ENCODE measurements at regions not wholly inside any gene's neighbourhood (a gene's known extent, or its start where the extent isn't known, plus 50 kb on each side); places are given as distances from the start of the nearest gene placed in this dataset.

GRCh38 chr13:76293751-76294150 lies 592.5 kb downstream of the KCTD12 start:
- TF ChIP-seq EZH2phosphoT487 (IDR thresholded peaks at IDR 0.05; ENCODE audit: insufficient read depth, low read depth) (no peak), EZH2 (IDR thresholded peaks at IDR 0.05; ENCODE audit: insufficient read depth, poor library complexity, severe bottlenecking) (no peak)

GRCh38 chr13:76293346-76293745 lies 592.9 kb downstream of the KCTD12 start:
- H2AFZ ChIP-seq: no peak overlapping the region
- peak overlapping the region; percentile 8; the same call in 1 of the 2 replicates for H3K4me3 ChIP-seq
- in situ Hi-C loops (cut with MboI): no loop called here
- H3K4me1 ChIP-seq (ENCODE audit: insufficient read depth): peaks cover 10% of the 10 kb centered on the region
- no peak overlapping the region for H3K9ac ChIP-seq
- peak overlapping the region; percentile 58 for H3K27ac ChIP-seq
- no peaks in the 10 kb centered on the region for H4K20me1 ChIP-seq (ENCODE audit: insufficient read depth)
- H3K4me2 ChIP-seq (ENCODE audit: unreplicated experiment): peak overlapping the region; percentile 45
- H3K27me3 ChIP-seq (replicated peaks; ENCODE audit: insufficient read depth): 0 out of 2 replicates have a peak, but pooled peaks cover 7% of the 10 kb centered on the region
- peak; percentile 66 for DNase-seq
- WGBS, 2 experiments (ENCODE audit: low coverage in 1 of 2, low lambda C conversion rate in 2 of 2, missing lambda C conversion rate in 2 of 2): 0% methylated on average over 1 of the region's 1 CpG
- H3K9me3 ChIP-seq (ENCODE audit: low read depth): no peaks in the 10 kb centered on the region
- H3K36me3 ChIP-seq (ENCODE audit: low read depth): no peaks in the 10 kb centered on the region
- no peaks in the 10 kb centered on the region for H3K79me2 ChIP-seq (ENCODE audit: insufficient read depth)
- H3K9me2 ChIP-seq (ENCODE audit: insufficient read depth): no peaks in the 10 kb centered on the region
- TF ChIP-seq EZH2phosphoT487 (IDR thresholded peaks at IDR 0.05; ENCODE audit: insufficient read depth, low read depth) (no peak), EZH2 (IDR thresholded peaks at IDR 0.05; ENCODE audit: insufficient read depth, poor library complexity, severe bottlenecking) (no peak)
- peaks cover 7% of the 10 kb centered on the region; the same call in 1 of the 2 replicates for H3F3A ChIP-seq (ENCODE audit: insufficient read depth)

More at GRCh38 chr13:76293751-76294150, 592.5 kb downstream of the KCTD12 start:
- 0 out of 2 replicates have a peak, but pooled peaks cover 7% of the 10 kb centered on the region for H3K27me3 ChIP-seq (replicated peaks; ENCODE audit: insufficient read depth)
- peak overlapping the region; percentile 8; the same call in 1 of the 2 replicates for H3K4me3 ChIP-seq
- peaks cover 7% of the 10 kb centered on the region; the same call in 1 of the 2 replicates for H3F3A ChIP-seq (ENCODE audit: insufficient read depth)
- no peaks in the 10 kb centered on the region for H4K20me1 ChIP-seq (ENCODE audit: insufficient read depth)
- peak overlapping the region; percentile 45 for H3K4me2 ChIP-seq (ENCODE audit: unreplicated experiment)
- H3K36me3 ChIP-seq (ENCODE audit: low read depth): no peaks in the 10 kb centered on the region
- no peaks in the 10 kb centered on the region for H3K9me3 ChIP-seq (ENCODE audit: low read depth)
- no peaks in the 10 kb centered on the region for H3K9me2 ChIP-seq (ENCODE audit: insufficient read depth)
- DNase-seq: peak; percentile 34
- H3K27ac ChIP-seq: peak overlapping the region; percentile 58
- no peaks in the 10 kb centered on the region for H3K79me2 ChIP-seq (ENCODE audit: insufficient read depth)
- H3K9ac ChIP-seq: no peak overlapping the region
- in situ Hi-C loops (cut with MboI): no loop called here
- no peak overlapping the region for H2AFZ ChIP-seq
- H3K4me1 ChIP-seq (ENCODE audit: insufficient read depth): peaks cover 10% of the 10 kb centered on the region

- 87% methylated on average over 3 of the region's 3 CpGs for WGBS, 2 experiments (ENCODE audit: low coverage in 1 of 2, low lambda C conversion rate in 2 of 2, missing lambda C conversion rate in 2 of 2)
- in situ Hi-C loops (cut with MboI): no loop called here
- Histone ChIP-seq H3K4me3 (no peak overlapping the region), H4K20me1 (ENCODE audit: insufficient read depth) (no peaks in the 10 kb centered on the region), H3K4me2 (ENCODE audit: unreplicated experiment) (peak overlapping the region; percentile 45), H3F3A (ENCODE audit: insufficient read depth) (peaks cover 7% of the 10 kb centered on the region; the same call in 1 of the 2 replicates), H3K9ac (no peak overlapping the region), H3K79me2 (ENCODE audit: insufficient read depth) (no peaks in the 10 kb centered on the region), H3K9me3 (ENCODE audit: low read depth) (no peaks in the 10 kb centered on the region), H3K36me3 (ENCODE audit: low read depth) (no peaks in the 10 kb centered on the region), H3K4me1 (ENCODE audit: insufficient read depth) (peaks cover 10% of the 10 kb centered on the region), H3K27me3 (replicated peaks; ENCODE audit: insufficient read depth) (0 out of 2 replicates have a peak, but pooled peaks cover 7% of the 10 kb centered on the region), H3K9me2 (ENCODE audit: insufficient read depth) (no peaks in the 10 kb centered on the region), H3K27ac (peak overlapping the region; percentile 58), H2AFZ (no peak overlapping the region)
- peak; percentile 13 for DNase-seq
- TF ChIP-seq EZH2 (IDR thresholded peaks at IDR 0.05; ENCODE audit: insufficient read depth, poor library complexity, severe bottlenecking) (no peak), EZH2phosphoT487 (IDR thresholded peaks at IDR 0.05; ENCODE audit: insufficient read depth, low read depth) (no peak)
These were observed 593.5 kb downstream of the KCTD12 start for GRCh38 chr13:76292726-76293125.

GRCh38 chr13:76292031-76292430 lies 594.2 kb downstream of the KCTD12 start:
- Histone ChIP-seq H3K27me3 (replicated peaks; ENCODE audit: insufficient read depth) (0 out of 2 replicates have a peak, but pooled peaks cover 7% of the 10 kb centered on the region), H3K4me1 (ENCODE audit: insufficient read depth) (peaks cover 10% of the 10 kb centered on the region), H3K9me2 (ENCODE audit: insufficient read depth) (no peaks in the 10 kb centered on the region), H3K4me3 (no peak overlapping the region), H2AFZ (no peak overlapping the region), H3K4me2 (ENCODE audit: unreplicated experiment) (no peak overlapping the region), H3K36me3 (ENCODE audit: low read depth) (no peaks in the 10 kb centered on the region), H3K9me3 (ENCODE audit: low read depth) (no peaks in the 10 kb centered on the region), H3K27ac (no peak overlapping the region), H4K20me1 (ENCODE audit: insufficient read depth) (no peaks in the 10 kb centered on the region), H3K9ac (no peak overlapping the region), H3F3A (ENCODE audit: insufficient read depth) (peaks cover 7% of the 10 kb centered on the region; the same call in 1 of the 2 replicates), H3K79me2 (ENCODE audit: insufficient read depth) (no peaks in the 10 kb centered on the region)
- 69 to 71% methylated on average over 3 of the region's 3 CpGs for WGBS, 2 experiments (ENCODE audit: low coverage in 1 of 2, low lambda C conversion rate in 2 of 2, missing lambda C conversion rate in 2 of 2)
- in situ Hi-C loops (cut with MboI): no loop called here
- DNase-seq: no peak
- TF ChIP-seq EZH2phosphoT487 (IDR thresholded peaks at IDR 0.05; ENCODE audit: insufficient read depth, low read depth): no peak
- TF ChIP-seq EZH2 (IDR thresholded peaks at IDR 0.05; ENCODE audit: insufficient read depth, poor library complexity, severe bottlenecking): no peak

- peaks cover 20% of the 10 kb centered on the region for H3K4me1 ChIP-seq (ENCODE audit: insufficient read depth)
- no peaks in the 10 kb centered on the region for H3K9me3 ChIP-seq (ENCODE audit: low read depth)
- no peaks in the 10 kb centered on the region for H3K27me3 ChIP-seq (replicated peaks; ENCODE audit: insufficient read depth)
- no peak for DNase-seq
- H4K20me1 ChIP-seq (ENCODE audit: insufficient read depth): no peaks in the 10 kb centered on the region
- H3K4me3 ChIP-seq: no peak overlapping the region
- no peak for TF ChIP-seq EZH2 (IDR thresholded peaks at IDR 0.05; ENCODE audit: insufficient read depth, poor library complexity, severe bottlenecking)
- H3K9me2 ChIP-seq (ENCODE audit: insufficient read depth): no peaks in the 10 kb centered on the region
- H3K79me2 ChIP-seq (ENCODE audit: insufficient read depth): no peaks in the 10 kb centered on the region
- in situ Hi-C loops (cut with MboI): no loop called here
- H3F3A ChIP-seq (ENCODE audit: insufficient read depth): peaks cover 7% of the 10 kb centered on the region
- H3K36me3 ChIP-seq (ENCODE audit: low read depth): no peaks in the 10 kb centered on the region
- no peak overlapping the region for H3K4me2 ChIP-seq (ENCODE audit: unreplicated experiment)
- no peak overlapping the region for H3K27ac ChIP-seq
- H2AFZ ChIP-seq: no peak overlapping the region
- no peak overlapping the region for H3K9ac ChIP-seq
These were observed 596.6 kb downstream of the KCTD12 start for GRCh38 chr13:76289558-76289957.
